Muscle layer of colon (tissue), 2 donors: ENCODE measurements at regions not wholly inside any gene's neighbourhood (a gene's known extent, or its start where the extent isn't known, plus 50 kb on each side); places are given as distances from the start of the nearest gene placed in this dataset.

Experiments
- H3K27ac ChIP-seq: one replicate; pipeline ENCODE4 v1.7.0; 2013; ENCODE audit warnings: low read depth, mild to moderate bottlenecking, low read length, moderate library complexity
- H3K27me3 ChIP-seq, 2 donors: one replicate each; pipeline ENCODE4 v1.7.0; 2013; ENCODE audit warnings: low read length in 2 of 2, mild to moderate bottlenecking in 2 of 2; ENCODE audit not compliant: insufficient read depth in 2 of 2, control insufficient read depth in 1 of 2
- H3K36me3 ChIP-seq: one replicate; pipeline ENCODE4 v1.7.0; 2013; ENCODE audit warnings: mild to moderate bottlenecking, low read length; ENCODE audit not compliant: insufficient read depth
- H3K4me1 ChIP-seq: one replicate; pipeline ENCODE4 v1.7.0; 2013; ENCODE audit warnings: mild to moderate bottlenecking, low read length; ENCODE audit not compliant: insufficient read depth
- H3K4me3 ChIP-seq, 2 donors: one replicate each; pipeline ENCODE4 v1.7.0; 2013; ENCODE audit warnings: low read length in 2 of 2, low read depth in 1 of 2, mild to moderate bottlenecking in 1 of 2, moderate library complexity in 1 of 2
- H3K9ac ChIP-seq: one replicate; pipeline ENCODE4 v1.7.0; 2013; ENCODE audit warnings: low read length
- H3K9me3 ChIP-seq: one replicate; pipeline ENCODE4 v1.7.0; 2013; ENCODE audit warnings: mild to moderate bottlenecking, low read length
- donor health status: abdominal sarcoma.
- donor health status: Adenocarcinoma of cecum.

DNA sequence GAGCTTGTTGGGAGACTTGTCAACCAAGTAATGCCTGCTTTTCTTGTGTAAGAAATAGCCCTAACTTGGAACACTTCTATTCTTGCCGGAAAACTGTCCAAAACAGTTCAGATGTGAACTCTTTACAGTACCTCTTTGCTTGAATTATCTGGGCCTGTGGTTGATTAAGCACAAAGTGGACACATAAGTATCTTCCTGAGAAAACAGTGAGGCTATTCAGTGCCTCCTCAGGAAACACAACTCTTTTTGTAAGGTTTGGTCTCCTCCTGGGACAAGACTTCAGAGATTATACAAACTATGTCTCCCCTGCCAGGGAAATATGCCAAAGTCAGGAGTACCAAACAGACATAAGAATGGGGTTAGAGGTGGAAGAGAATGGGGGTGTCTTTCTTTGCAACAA lies 127.7 kb downstream of the LACC1 start:
- no peaks in the 10 kb centered on the region for H3K36me3 ChIP-seq
- H3K9ac ChIP-seq = no peak overlapping the region
- no peak overlapping the region for H3K27ac ChIP-seq
- H3K4me1 ChIP-seq = peaks cover 11% of the 10 kb centered on the region
- H3K9me3 ChIP-seq = peaks cover 4% of the 10 kb centered on the region
- no peaks in the 10 kb centered on the region for H3K27me3 ChIP-seq
- no peak overlapping the region for H3K4me3 ChIP-seq

DNA sequence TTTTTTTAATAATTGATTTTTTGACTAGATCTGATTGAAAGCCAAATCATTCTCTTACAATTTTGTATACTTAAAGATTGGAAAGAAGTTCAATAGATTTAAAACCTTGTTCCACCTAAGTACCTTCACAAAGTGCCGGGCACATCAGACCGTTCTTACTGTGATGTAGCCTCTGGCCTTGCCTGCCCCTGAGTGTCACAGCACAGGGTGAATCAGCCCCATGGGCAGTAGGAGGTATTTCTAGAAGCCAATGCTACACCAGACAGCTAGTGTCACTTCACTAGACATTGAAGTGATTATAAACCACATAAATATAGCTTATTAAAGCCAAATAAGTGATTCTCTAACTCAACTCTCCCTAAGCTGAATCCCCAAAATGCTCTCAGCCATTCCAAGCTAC lies 131.3 kb downstream of the LACC1 start:
- Histone ChIP-seq H3K9ac (no peak overlapping the region), H3K36me3 (no peaks in the 10 kb centered on the region), H3K9me3 (peaks cover 4% of the 10 kb centered on the region), H3K4me3 (no peak overlapping the region), H3K4me1 (peaks cover 27% of the 10 kb centered on the region), H3K27ac (no peak overlapping the region), H3K27me3 (no peaks in the 10 kb centered on the region)

DNA sequence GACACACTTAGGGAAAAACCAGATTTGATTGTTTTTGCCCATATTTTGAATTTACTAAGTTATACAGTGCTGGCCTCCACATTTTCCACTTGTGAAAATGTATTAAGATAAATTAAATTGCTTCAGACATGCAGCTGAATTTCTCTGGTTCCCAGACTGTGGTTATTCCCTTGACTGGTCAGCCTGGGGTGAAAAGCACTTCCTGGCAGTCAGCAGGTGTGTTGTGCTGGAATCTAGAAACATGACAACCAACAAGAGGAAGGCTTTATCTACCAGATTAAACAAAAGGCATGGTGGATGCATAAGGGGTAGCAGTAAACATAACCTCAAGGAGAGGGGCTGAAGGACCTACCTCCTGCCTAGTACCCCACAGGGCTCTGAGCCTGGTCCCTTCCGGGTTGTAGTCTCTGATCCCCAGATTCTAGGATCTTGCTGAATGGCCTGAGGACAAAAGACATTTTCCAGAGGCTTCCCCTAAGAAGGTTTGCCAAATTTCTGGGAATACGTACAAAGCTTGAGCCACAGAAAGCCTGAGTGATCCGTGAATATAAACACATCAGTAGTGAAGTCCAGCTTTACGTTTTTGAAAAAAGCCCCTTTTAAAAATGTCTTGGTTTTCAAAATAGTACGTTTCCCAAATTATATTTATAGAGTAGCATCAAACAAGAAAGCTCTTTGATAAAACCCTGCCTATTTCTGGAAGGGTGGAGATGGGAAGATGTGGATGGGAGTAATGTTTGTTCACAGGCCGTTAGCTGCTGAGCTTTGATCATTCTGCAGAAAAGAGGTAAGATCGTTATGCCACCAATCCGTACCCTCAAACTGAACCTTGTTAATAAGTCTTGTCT lies 133.4 kb downstream of the LACC1 start:
- Histone ChIP-seq H3K9ac (no peak overlapping the region), H3K27ac (no peak overlapping the region), H3K4me1 (peaks cover 19% of the 10 kb centered on the region), H3K4me3 (no peak overlapping the region), H3K36me3 (no peaks in the 10 kb centered on the region), H3K9me3 (no peaks in the 10 kb centered on the region), H3K27me3 (no peaks in the 10 kb centered on the region)

DNA sequence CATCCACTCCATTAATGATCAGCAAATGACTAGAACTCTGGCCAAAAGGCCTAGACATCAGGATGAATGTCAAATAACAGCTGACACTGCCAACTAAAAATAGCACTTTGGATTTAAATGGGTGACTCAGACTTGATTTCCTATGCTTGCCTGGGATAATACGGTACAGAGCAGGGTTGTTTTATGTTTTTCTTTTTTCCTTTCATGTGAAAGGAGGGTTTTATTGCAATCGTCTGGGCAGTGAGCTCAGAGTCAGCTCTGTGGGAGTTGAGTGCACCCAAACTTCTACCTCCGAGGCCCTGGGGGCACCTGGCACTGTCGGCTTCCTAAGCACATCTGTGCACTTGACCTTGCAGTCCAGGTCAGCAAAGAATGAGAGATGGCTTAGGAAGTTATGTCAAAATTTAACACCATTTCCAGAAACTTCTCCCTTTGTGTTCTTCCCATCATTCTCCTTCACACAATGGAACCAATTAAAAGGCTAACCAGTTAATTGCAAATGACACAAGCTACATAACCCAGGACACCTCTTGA lies 134.1 kb downstream of the LACC1 start:
- no peak overlapping the region for H3K4me3 ChIP-seq
- no peaks in the 10 kb centered on the region for H3K27me3 ChIP-seq
- H3K27ac ChIP-seq = no peak overlapping the region
- H3K36me3 ChIP-seq = no peaks in the 10 kb centered on the region
- peaks cover 16% of the 10 kb centered on the region for H3K4me1 ChIP-seq
- H3K9me3 ChIP-seq = no peaks in the 10 kb centered on the region
- H3K9ac ChIP-seq = no peak overlapping the region

DNA sequence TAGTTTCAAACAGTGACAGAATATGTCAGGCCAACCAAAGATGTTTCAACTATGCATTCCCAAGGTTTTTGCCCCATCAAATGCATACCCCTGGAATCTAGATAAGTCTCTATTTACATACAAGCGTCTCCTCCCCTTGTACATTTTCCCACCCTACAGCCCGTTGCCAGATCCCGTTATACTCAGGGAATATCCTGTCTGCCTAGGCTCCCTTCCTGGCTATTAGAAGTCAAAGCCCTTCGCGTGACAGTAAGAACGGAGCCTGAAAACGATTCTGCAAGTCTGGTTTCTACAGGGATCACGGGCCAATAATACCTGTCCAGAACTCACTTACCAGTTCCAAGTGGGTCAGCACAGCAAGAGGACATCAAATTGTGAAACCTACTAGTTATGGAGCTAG lies 134.8 kb downstream of the LACC1 start:
- H3K27me3 ChIP-seq = no peaks in the 10 kb centered on the region
- H3K9me3 ChIP-seq = no peaks in the 10 kb centered on the region
- no peak overlapping the region for H3K4me3 ChIP-seq
- no peaks in the 10 kb centered on the region for H3K36me3 ChIP-seq
- peaks cover 16% of the 10 kb centered on the region for H3K4me1 ChIP-seq
- no peak overlapping the region for H3K9ac ChIP-seq
- no peak overlapping the region for H3K27ac ChIP-seq

DNA sequence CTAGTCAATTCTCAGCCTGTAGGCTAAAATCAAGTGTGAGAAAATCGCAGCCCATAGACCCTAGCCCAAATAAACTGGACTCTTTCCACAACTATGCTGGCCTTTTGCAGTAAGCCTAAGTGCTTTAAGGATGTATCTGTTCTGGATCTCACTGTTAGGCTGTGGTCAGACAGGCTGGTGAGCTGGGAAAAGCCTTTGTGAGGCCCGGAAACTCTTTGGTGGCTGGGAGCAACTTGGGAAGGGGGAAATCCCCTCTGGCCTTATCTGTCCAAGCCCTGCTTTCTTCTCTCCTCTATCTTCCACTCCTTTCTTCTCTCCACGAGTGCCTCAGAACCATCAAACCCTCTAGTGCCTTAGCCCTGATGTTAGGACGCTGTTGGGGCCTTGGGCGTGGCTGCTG lies 135.4 kb downstream of the LACC1 start:
- Histone ChIP-seq H3K27ac (no peak overlapping the region), H3K9ac (no peak overlapping the region), H3K36me3 (no peaks in the 10 kb centered on the region), H3K27me3 (no peaks in the 10 kb centered on the region), H3K4me3 (no peak overlapping the region), H3K9me3 (no peaks in the 10 kb centered on the region), H3K4me1 (peaks cover 16% of the 10 kb centered on the region)

DNA sequence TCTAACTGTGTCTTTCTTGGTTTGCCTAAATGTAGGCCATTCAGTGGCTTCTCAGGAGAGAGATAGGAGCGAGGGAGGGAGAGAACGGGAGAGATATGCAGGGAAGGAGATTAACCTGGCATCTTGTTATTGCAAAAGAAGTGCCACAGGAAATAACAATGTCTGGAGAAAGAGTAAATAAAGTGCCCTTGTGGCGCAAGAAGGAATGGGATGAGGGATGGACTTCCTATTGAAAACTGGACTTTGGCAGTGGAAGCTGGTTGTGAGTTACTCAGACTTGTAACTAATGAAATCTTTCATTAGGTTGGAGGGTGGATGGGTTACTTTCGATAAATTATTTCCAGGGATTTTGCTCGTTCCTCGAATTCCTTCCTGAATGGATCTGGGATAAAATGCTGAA lies 136.1 kb downstream of the LACC1 start:
- H3K27ac ChIP-seq = no peak overlapping the region
- H3K9ac ChIP-seq = no peak overlapping the region
- H3K9me3 ChIP-seq = no peaks in the 10 kb centered on the region
- H3K4me3 ChIP-seq = no peak overlapping the region
- H3K36me3 ChIP-seq = no peaks in the 10 kb centered on the region
- peaks cover 16% of the 10 kb centered on the region for H3K4me1 ChIP-seq
- no peaks in the 10 kb centered on the region for H3K27me3 ChIP-seq

DNA sequence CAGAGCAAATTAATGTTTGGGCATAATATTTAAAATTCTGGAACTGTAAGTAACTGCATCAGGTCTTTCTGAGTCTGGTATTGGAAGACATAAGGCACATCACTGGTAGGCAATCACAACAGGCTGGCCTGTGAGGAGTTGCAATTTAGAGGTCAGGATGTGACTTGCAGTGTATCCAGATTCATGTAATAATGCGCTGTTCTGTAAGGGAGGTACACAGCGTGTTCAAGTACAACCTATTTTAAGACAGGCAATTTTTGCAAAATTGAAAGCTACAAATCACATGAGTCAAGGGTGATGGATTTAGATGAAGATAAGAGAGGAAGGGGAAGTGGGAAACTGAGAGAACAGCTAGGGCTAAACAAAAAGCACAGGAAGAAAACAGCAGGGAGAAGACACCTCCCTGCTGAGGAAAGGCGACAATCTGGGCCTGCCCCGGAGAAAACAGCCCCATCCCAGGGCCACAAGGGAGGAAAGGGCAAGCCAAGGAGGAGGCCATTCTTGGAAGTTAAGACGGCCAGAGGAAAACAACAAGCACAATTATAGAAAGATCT lies 138.1 kb downstream of the LACC1 start:
- Histone ChIP-seq H3K27me3 (no peaks in the 10 kb centered on the region), H3K9ac (no peak overlapping the region), H3K9me3 (no peaks in the 10 kb centered on the region), H3K4me3 (no peak overlapping the region), H3K4me1 (peaks cover 16% of the 10 kb centered on the region), H3K27ac (no peak overlapping the region), H3K36me3 (no peaks in the 10 kb centered on the region)

DNA sequence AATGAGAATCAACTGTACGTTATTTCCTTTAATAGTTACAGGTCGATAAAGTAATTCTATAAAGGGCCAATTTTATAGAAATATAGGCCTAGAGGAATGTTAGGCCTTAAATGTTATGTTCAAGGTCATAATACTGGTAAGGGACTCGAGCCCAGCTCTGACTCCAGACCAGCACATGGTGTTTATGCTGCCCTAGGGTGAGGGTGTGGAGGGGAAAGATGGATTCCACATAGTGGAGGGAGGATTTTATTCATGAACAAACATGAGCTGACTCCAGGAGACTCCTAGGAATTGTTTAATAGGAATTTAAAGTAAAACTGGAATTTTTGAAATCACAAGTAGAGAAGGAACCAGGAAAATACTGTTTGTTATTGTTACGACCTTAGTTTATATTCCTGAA lies 139.9 kb downstream of the LACC1 start:
- H3K36me3 ChIP-seq = no peaks in the 10 kb centered on the region
- no peaks in the 10 kb centered on the region for H3K27me3 ChIP-seq
- H3K9ac ChIP-seq = no peak overlapping the region
- no peaks in the 10 kb centered on the region for H3K9me3 ChIP-seq
- H3K4me3 ChIP-seq = no peak overlapping the region
- H3K4me1 ChIP-seq = no peaks in the 10 kb centered on the region
- no peak overlapping the region for H3K27ac ChIP-seq

DNA sequence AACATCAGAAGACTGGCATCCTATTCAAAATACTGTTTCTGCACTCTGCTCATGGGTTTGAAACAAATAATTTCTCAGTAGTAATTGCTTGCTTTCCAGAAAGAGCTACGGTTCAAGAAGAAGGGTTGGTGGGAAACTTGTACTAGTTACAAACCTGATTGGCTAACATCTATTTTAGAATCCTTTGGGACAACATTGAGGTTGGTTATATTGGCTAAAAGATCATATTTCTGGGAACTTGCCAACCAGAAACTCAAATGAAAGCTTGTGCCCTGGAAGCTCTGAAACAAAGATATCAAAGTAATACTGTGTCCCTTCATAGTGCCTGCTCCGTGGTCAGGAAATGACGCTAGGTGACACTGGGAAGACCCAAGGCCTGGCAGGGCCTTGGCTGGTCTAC lies 141.7 kb downstream of the LACC1 start:
- Histone ChIP-seq H3K4me3 (no peak overlapping the region), H3K4me1 (no peaks in the 10 kb centered on the region), H3K9ac (no peak overlapping the region), H3K36me3 (no peaks in the 10 kb centered on the region), H3K27me3 (no peaks in the 10 kb centered on the region), H3K9me3 (no peaks in the 10 kb centered on the region), H3K27ac (no peak overlapping the region)

DNA sequence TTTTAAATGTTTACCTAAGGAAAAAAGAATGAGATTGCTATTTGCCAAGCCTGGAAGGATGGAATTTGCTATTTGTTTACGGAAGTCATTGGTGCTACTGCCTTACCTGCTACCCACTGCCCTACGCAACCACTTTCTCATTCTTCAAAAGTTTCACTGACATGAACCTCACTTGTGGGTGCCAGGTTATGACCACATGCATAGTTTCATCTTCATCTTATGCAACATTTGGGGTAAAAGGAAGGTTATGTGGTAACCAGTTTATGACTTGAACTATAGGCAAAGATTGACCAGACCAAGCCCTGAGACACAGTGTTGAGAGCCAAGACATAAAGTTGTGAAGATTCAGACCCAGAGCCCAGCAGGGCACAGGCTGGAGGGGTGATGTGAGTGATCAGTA lies 142.5 kb downstream of the LACC1 start:
- Histone ChIP-seq H3K36me3 (no peaks in the 10 kb centered on the region), H3K27ac (no peak overlapping the region), H3K4me3 (no peak overlapping the region), H3K9ac (no peak overlapping the region), H3K9me3 (no peaks in the 10 kb centered on the region), H3K27me3 (no peaks in the 10 kb centered on the region), H3K4me1 (no peaks in the 10 kb centered on the region)
